HG02973 (cell line): ENCODE measurements at regions not wholly inside any gene's neighbourhood (a gene's known extent, or its start where the extent isn't known, plus 50 kb on each side); places are given as distances from the start of the nearest gene placed in this dataset.

ENCODE experiments used
- ATAC-seq: cut with Tn5 transposase; IDR thresholded peaks from one replicate; pipeline ENCODE4 v1.9.1; 2021; ENCODE audit warnings: moderate library complexity; ENCODE audit not compliant: unreplicated experiment

GRCh38 chr11:97356144-97356543, 966.3 kb downstream of the JRKL start:
- ATAC-seq = no peak

GRCh38 chr11:97359016-97359415, 969.2 kb downstream of the JRKL start:
- no peak for ATAC-seq

- no peak for ATAC-seq
These were observed 972.1 kb downstream of the JRKL start for GRCh38 chr11:97361812-97362378.

GRCh38 chr11:97363331-97363730, 973.5 kb downstream of the JRKL start:
- ATAC-seq = no peak

DNA sequence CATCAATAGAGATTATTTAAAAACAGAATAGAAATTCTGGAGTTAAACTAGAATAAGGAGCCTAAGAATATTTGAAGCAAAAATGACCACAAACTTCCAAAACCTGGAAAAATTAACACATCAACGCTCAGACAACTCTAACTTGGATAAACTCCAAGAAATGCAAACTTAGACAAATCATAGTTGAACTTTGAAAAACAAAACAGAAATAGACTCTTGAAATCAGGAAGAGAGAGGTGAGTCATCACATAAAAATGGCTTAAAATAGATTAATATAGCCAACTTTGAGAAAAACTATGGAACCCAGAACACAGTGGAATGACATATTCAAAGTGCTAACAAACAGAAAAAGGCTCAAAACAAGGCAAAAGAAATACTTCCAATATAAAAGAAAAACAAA, 974.2 kb downstream of the JRKL start:
- ATAC-seq = no peak

DNA sequence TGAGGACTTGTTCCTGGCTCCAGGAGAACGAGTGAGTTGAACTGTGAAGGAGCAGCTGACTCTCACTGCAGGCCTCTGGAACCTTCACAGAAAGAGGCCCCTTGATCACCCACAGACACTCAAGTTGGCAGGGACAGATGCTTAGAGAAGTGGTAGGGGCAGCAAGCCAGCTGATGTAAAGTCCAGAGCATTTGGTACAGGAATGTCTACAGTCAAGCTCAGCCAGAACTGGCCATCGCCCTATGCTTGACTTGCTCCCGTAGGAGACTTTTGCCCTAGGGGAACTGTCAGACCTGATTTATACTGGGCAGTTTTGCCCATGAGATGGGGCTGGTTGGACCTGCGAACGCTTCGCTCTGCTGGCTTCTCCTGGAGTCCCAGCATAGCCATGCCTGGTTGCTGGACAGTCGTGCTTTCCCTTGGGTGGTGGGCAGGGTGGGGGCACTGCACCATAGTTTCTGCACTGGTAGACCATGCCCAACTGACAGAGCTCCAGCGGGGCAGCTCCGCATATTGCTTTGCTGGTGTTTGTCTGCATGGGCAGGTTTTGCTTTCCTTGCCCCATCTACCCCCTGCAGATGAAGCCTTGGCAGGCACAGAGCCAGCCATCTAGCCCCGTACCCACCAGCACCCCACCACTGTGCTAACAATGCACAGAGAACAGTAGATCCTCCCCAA, 977.7 kb downstream of the JRKL start:
- no peak for ATAC-seq

DNA sequence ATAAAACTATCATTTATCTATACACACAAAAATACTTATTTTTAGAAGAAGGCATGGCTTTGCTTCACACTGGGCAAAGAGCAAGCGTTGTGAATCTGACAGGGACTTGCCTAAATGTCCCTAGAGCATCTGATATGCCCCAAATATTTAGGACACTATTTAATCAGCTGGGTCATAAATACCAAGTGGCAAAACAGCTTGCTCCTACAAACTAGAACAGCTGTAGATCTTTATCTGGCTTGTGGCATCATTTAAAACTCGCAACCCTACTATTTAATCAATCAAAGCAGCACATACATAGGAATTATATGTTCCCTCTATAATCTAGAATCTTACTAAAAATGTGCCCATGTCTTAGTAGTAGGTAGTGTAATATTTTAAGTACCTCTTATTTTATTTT, 999.5 kb downstream of the JRKL start:
- no peak for ATAC-seq

GRCh38 chr11:97398246-97398645, 1008.4 kb downstream of the JRKL start:
- no peak for ATAC-seq

- ATAC-seq = no peak
These were observed 1019.3 kb downstream of the JRKL start for GRCh38 chr11:97409141-97409540.

- ATAC-seq = no peak
These were observed 1025.0 kb downstream of the JRKL start for GRCh38 chr11:97414801-97415200.

DNA sequence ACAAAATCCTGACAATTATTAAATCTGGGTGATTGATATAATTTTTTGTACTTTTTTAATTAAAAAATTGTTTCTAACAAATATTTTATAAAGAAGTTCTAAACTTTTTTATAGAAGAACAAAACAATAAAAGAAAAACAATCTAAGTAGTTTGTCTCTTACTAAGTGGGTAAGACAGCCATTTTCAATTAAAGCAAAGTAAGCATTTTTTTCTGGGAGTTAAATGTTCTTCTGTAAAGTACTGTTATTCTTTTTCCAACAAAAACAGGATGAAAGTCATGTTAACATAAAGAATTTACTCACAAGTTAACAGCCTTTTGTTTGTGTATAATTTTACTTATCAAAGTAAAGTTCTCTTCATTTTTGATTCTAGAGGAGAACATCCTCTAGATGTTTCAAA, 1029.9 kb downstream of the JRKL start:
- ATAC-seq = no peak

- ATAC-seq = no peak
These were observed 1038.5 kb downstream of the JRKL start for GRCh38 chr11:97428247-97428790.

DNA sequence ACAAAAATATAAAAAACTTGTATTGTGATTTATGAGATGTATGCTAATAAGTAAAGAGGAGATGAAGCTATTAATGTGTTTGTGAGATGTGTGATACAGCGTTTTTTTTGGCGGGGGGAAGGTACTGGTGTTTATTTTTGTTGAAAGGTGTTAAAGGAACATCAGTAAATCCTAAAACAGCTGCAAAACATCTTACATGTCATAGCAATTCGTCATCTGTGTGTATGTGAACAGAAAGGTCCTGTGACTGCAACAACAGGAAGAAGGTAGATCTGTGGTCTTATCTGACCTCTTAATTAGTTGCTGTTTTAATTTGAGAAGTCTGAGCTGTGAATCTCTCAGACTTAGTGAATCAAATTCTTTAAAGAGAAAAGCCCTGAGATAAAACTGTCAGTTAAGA, 1041.1 kb downstream of the JRKL start:
- no peak for ATAC-seq

- ATAC-seq = no peak
These were observed 1043.1 kb downstream of the JRKL start for GRCh38 chr11:97432926-97433325.

- ATAC-seq = no peak
These were observed 1055.7 kb downstream of the JRKL start for GRCh38 chr11:97445561-97445960.

GRCh38 chr11:97451441-97451840, 1061.6 kb downstream of the JRKL start:
- ATAC-seq = no peak

GRCh38 chr11:97454988-97455387, 1065.2 kb downstream of the JRKL start:
- no peak for ATAC-seq

GRCh38 chr11:97460091-97460490, 1070.3 kb downstream of the JRKL start:
- ATAC-seq = no peak

GRCh38 chr11:97461044-97461880, 1071.4 kb downstream of the JRKL start:
- no peak for ATAC-seq

- no peak for ATAC-seq
These were observed 1072.1 kb downstream of the JRKL start for GRCh38 chr11:97461934-97462333.

GRCh38 chr11:97463891-97464290, 1074.1 kb downstream of the JRKL start:
- no peak for ATAC-seq

DNA sequence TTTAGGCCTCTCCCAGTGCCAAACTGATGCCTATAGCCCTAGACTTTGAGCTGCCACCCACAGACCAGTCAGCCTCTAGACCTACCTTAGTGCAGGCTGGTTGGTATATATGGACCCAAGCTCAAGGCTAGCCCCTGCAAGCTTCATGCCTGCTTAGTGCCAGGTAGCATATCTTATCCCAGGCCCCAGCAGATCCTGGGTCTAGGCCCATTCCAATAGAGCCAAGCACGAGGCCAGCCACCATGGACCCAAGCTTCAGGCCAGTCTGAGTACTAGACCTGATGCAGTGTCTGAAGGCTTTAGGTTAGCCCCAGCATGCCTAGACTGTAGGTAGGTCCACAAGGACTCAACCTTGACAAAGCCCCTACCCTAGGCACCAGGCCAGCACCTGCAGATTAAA, 1081.7 kb downstream of the JRKL start:
- ATAC-seq = no peak
